Activated naive CD8-positive, alpha-beta T cell treated with anti-CD3 and anti-CD28 coated beads, Interleukin-2, amount 50 U/mL, for 24 hours (primary cell): ENCODE measurements at regions not wholly inside any gene's neighbourhood (a gene's known extent, or its start where the extent isn't known, plus 50 kb on each side); places are given as distances from the start of the nearest gene placed in this dataset.

Experiments used
- ATAC-seq: fragments of 150-1000 bp; cut with Tn5 transposase; one replicate; pipeline ENCODE4 v1.10.0; 2021
- DNase-seq: peaks from one replicate; pipeline ENCODE4 v3.0.0; 2021
- H3K27ac Mint-ChIP-seq: one replicate; pipeline ENCODE4 v1.8.0; 2021; ENCODE audit warnings: mild to moderate bottlenecking, mixed read lengths
- H3K27me3 Mint-ChIP-seq: one replicate; pipeline ENCODE4 v1.8.0; 2021; ENCODE audit warnings: mixed read lengths
- H3K36me3 Mint-ChIP-seq: one replicate; pipeline ENCODE4 v1.8.0; 2021; ENCODE audit warnings: low read depth, mixed read lengths
- H3K4me1 Mint-ChIP-seq: one replicate; pipeline ENCODE4 v1.8.0; 2021; ENCODE audit warnings: mixed read lengths
- H3K4me3 Mint-ChIP-seq: one replicate; pipeline ENCODE4 v1.8.0; 2021; ENCODE audit warnings: mild to moderate bottlenecking, moderate library complexity, mixed read lengths
- H3K9me3 Mint-ChIP-seq: one replicate; pipeline ENCODE4 v1.8.0; 2021; ENCODE audit warnings: mixed read lengths

DNA sequence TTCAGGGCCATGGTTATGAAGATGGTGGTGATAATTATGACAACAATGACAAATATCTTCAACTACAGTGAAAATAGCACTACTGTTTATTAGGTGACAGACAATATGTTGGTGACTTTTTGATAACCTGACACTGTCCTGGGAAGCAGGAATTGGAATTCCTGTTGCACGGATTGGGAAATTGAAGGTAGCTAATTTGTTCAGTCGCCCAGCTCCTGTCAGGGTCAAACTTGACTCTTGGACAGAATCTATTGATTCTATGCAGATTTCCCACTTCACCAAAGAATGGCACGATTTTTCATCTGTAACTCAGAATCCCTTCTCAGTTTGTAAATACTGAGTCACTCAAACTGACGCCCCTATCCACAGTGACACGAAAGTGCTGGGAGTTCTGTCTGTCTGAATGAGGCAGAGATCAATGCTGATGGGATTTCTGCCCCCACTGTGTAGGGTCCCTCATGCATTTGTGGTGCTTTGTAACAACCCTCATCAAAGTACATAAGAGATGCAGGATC lies 779.5 kb upstream of the ID2 start:
- Mint-ChIP-seq H3K4me3 (no peak overlapping the region), H3K4me1 (peaks cover 12% of the 10 kb centered on the region), H3K9me3 (no peaks in the 10 kb centered on the region), H3K27me3 (peaks cover 10% of the 10 kb centered on the region), H3K27ac (no peak overlapping the region), H3K36me3 (no peaks in the 10 kb centered on the region)
- ATAC-seq (no peak), DNase-seq (no peak)

DNA sequence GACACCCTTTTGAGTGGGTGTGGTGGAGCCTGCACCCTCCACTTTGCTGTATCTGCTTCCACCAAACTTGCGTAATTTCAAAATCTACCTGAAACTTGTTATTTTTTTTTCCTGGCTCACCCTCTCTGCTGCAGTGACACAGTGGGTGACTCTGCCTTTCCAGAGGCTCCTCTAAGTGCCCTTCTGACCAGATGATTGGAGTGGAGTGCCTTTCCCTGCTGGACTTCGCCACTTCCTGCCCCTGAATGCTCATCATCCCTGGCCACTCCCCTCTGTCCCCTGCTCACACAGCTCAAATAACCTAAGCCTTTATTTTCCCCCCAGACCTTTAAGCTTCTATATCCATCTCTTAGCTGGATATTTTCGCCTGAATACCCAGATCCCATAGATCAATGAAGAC lies 777.5 kb upstream of the ID2 start:
- no peak overlapping the region for H3K27ac Mint-ChIP-seq
- no peaks in the 10 kb centered on the region for H3K36me3 Mint-ChIP-seq
- ATAC-seq: no peak

DNA sequence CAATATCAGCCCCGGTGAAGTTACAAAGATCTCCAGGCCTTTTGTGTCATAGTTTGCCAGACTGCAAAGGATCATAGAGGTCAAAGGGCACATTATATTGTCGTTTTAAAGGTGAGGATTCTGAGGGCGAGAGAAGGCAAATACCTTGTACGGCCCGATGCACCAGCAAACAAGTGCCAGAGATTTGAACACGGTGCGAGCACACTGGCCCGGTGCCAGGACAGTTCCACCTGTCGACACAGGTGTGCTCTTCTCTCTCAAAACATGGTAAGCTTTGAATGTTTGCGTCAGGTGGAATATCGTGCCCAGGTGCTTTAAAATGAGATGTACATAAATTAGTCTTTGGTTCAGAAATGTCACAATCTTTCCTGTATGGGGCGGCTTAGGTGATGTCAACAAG lies 776.1 kb upstream of the ID2 start:
- Mint-ChIP-seq H3K9me3 (no peaks in the 10 kb centered on the region), H3K27ac (no peak overlapping the region), H3K4me1 (no peaks in the 10 kb centered on the region), H3K27me3 (peaks cover 5% of the 10 kb centered on the region), H3K36me3 (no peaks in the 10 kb centered on the region), H3K4me3 (no peak overlapping the region)
- no peak for DNase-seq
- ATAC-seq: no peak

More for the DNA sequence above, 777.5 kb upstream of the ID2 start:
- Mint-ChIP-seq H3K9me3 (no peaks in the 10 kb centered on the region), H3K4me1 (peaks cover 8% of the 10 kb centered on the region), H3K4me3 (no peak overlapping the region), H3K27me3 (peaks cover 5% of the 10 kb centered on the region)
- no peak for DNase-seq

DNA sequence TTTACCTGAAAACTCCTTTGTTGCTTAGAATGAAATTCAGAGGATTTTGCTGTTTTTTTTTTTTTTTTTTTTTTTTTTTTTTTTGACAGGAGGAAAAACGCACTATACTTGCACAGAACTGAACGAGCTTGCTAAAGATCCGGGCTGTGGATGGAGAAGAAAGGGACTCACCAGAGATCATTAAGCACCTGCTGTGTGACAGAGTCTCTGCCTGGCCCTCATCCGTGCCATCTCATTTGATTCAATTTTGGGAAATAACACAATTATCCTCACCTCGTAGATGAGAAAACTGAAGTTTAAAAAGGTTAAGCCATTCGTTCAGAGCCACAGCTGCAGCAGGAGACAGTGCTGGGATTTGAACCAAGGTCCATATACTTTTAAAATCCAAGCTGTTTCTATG lies 775.4 kb upstream of the ID2 start:
- no peak overlapping the region for H3K27ac Mint-ChIP-seq
- H3K27me3 Mint-ChIP-seq: peaks cover 5% of the 10 kb centered on the region
- no peaks in the 10 kb centered on the region for H3K9me3 Mint-ChIP-seq

DNA sequence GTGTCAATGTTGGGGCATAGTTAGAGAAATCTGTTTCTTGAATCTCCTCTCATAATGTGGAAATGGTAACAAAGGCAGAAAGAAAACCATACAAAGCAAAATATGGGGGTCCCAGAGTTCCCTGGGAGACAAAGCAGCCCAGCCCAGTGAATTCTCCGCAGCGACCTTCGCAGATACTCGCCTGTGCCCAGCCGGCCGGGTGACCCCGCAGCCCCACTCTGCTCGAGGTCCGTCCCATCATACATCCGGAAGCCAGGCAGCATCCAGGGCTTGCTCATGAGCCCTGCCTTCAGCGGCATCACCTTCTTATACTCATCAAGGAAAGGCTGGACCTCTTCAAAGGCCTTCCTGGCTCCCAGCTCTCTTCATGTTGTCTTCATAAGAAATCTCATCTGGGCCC lies 774.8 kb upstream of the ID2 start:
- ATAC-seq (no peak), DNase-seq (no peak)
- no peaks in the 10 kb centered on the region for H3K9me3 Mint-ChIP-seq
- H3K27ac Mint-ChIP-seq: no peak overlapping the region
- no peaks in the 10 kb centered on the region for H3K36me3 Mint-ChIP-seq
- H3K27me3 Mint-ChIP-seq: peaks cover 3% of the 10 kb centered on the region
- H3K4me3 Mint-ChIP-seq: no peak overlapping the region
- H3K4me1 Mint-ChIP-seq: no peaks in the 10 kb centered on the region

More for the DNA sequence above, 775.4 kb upstream of the ID2 start:
- DNase-seq (no peak), ATAC-seq (no peak)
- H3K36me3 Mint-ChIP-seq: no peaks in the 10 kb centered on the region
- no peak overlapping the region for H3K4me3 Mint-ChIP-seq
- H3K4me1 Mint-ChIP-seq: no peaks in the 10 kb centered on the region

DNA sequence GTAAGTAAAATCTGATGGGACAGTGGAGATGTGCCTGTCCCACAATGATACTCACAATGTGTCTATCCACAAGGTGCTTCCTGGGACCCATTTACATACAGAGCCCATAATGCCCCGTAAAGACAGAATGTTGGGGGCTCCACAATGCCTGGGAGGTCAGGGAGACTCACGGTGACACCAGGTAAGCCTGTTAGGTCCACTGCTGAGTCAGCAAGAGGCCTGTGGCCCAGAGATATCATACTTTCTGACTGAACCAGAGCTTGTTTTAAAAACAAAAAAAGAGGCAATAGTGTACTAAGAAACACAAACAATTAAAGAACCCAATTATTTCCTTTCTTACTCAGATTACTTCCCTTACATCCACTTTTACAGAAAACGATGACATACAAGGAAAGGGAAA lies 771.1 kb upstream of the ID2 start:
- no peak for ATAC-seq
- Mint-ChIP-seq H3K27me3 (no peaks in the 10 kb centered on the region), H3K27ac (no peak overlapping the region), H3K9me3 (no peaks in the 10 kb centered on the region), H3K4me3 (no peak overlapping the region), H3K4me1 (no peaks in the 10 kb centered on the region), H3K36me3 (no peaks in the 10 kb centered on the region)
- DNase-seq: no peak

DNA sequence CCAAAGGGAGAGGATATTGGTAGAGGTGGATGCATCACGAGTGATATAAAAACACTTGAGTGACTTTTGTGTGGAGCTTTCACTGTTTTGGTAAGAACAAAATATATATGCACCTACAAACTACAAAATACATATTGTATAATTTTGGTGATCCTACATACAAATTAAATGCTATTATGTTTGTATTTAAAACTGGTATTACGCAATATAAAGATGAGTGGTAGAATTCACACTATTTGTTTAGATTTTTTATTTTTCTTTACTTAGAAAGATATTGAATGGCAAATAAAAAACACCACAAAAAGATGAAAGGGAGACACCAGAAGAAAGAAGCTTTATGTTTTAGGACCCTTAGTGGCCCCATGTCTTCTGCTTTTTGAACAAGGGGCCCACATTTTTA lies 770.7 kb upstream of the ID2 start:
- H3K27ac Mint-ChIP-seq: no peak overlapping the region
- H3K27me3 Mint-ChIP-seq: no peaks in the 10 kb centered on the region

DNA sequence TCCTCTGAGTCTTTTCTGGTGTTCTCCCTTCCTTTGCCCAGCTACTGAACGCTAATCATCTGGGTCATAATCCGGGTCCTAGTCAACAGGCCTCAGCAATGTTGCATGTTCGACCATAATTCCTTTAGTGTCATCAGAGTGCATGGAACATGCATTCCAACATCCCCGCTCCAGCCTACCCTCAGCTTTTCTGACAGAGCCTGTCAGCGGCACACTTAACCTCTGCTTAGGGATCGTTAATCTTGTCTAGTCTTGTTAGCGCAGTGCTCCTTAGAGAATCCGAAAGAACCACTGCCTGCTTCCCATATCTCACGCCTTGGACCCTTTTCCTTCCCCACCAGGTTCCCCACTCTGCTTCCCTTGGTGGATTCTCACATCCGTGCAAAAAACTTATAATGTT lies 767.9 kb upstream of the ID2 start:
- no peaks in the 10 kb centered on the region for H3K9me3 Mint-ChIP-seq
- ATAC-seq: no peak
- no peaks in the 10 kb centered on the region for H3K27me3 Mint-ChIP-seq
- no peak overlapping the region for H3K27ac Mint-ChIP-seq
- H3K4me3 Mint-ChIP-seq: no peak overlapping the region
- no peak for DNase-seq
- H3K36me3 Mint-ChIP-seq: no peaks in the 10 kb centered on the region
- H3K4me1 Mint-ChIP-seq: no peaks in the 10 kb centered on the region

More for the DNA sequence above, 770.7 kb upstream of the ID2 start:
- no peaks in the 10 kb centered on the region for H3K4me1 Mint-ChIP-seq
- DNase-seq (no peak), ATAC-seq (no peak)
- H3K36me3 Mint-ChIP-seq: no peaks in the 10 kb centered on the region
- no peaks in the 10 kb centered on the region for H3K9me3 Mint-ChIP-seq
- no peak overlapping the region for H3K4me3 Mint-ChIP-seq

DNA sequence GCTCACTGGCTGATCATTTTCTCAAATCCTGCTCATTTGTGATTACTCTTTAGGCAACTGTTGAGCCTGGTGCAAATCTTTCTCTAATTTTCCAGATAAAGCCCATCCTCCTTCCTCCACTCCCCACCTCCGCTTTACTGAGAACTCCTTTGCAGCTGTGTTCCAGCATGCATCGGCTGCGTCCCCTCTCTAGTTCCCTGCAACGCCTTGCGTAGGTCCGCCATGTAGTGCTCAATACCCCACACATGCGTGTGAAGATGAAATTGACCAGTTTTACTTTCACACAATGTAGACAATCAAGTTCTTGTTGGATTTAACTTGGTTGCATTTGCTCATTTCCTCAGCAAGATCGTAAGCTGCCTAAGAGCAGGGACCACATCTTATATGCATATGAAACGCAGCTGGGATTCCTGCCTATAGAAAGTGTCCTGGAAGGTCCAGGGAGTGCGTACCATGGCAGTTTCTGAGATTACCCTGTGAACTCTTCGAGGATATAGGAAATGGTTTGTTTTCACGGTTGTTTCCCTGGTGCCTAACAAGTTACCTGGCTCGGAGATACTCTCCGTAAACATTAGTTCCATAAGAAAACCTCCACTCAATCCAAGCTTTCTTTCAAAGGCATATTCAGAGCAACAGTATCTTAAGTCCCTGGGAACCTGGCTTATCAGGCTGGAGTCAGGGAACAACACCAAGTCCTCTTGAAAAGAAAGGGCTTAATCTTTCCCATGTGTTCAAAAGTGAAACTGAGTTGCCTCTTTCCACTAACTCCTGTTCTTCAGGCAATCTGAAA lies 766.4 kb upstream of the ID2 start:
- Mint-ChIP-seq H3K36me3 (no peaks in the 10 kb centered on the region), H3K4me1 (no peaks in the 10 kb centered on the region), H3K4me3 (no peak overlapping the region), H3K27ac (no peak overlapping the region), H3K27me3 (no peaks in the 10 kb centered on the region), H3K9me3 (peaks cover 2% of the 10 kb centered on the region)
- ATAC-seq (no peak), DNase-seq (no peak)

DNA sequence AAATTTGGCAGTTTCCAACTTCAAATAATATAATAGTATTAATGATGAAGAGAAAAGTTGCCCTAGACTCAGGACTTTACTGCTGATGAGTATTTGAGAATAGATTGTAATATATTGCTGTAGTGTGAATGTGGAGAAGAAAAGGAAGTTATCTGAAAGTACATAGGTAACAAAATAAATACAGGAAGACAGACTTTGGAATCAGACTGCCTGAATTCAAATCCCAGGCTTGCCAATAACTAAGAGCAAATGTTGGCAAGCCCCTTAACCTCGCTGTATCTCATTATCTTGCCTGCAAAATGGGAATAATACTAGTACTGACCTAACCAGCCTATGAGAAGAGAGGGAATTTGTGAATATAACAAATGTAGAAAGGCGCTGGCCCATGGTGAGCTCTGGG lies 765.2 kb upstream of the ID2 start:
- H3K9me3 Mint-ChIP-seq: peaks cover 4% of the 10 kb centered on the region
- no peaks in the 10 kb centered on the region for H3K4me1 Mint-ChIP-seq
- no peak overlapping the region for H3K27ac Mint-ChIP-seq
- H3K4me3 Mint-ChIP-seq: no peak overlapping the region
- no peaks in the 10 kb centered on the region for H3K36me3 Mint-ChIP-seq
- no peak for DNase-seq
- ATAC-seq: no peak
- no peaks in the 10 kb centered on the region for H3K27me3 Mint-ChIP-seq

DNA sequence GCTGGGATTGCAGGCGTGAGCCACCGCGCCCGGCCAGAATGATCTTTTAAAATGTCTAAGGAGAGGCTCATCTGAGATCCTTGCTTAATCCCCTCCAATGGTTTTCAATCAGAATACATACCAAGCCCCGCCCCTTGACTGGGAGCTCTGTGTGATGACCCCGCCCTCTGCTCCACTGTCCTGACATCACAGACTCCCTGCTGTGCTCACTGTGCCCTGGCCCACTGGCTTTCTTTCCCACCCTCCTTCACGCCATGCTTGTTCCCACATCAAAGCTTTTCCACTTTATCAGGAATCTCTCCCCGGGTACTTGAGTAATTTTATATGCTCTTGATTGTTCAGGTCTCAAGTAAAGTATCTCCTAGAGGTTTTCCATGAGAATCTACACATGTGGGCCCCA lies 762.3 kb upstream of the ID2 start:
- Mint-ChIP-seq H3K27me3 (no peaks in the 10 kb centered on the region), H3K4me3 (no peak overlapping the region), H3K4me1 (peaks cover 4% of the 10 kb centered on the region), H3K36me3 (peaks cover 2% of the 10 kb centered on the region), H3K27ac (no peak overlapping the region), H3K9me3 (peaks cover 8% of the 10 kb centered on the region)
- no peak for ATAC-seq
- DNase-seq: no peak

DNA sequence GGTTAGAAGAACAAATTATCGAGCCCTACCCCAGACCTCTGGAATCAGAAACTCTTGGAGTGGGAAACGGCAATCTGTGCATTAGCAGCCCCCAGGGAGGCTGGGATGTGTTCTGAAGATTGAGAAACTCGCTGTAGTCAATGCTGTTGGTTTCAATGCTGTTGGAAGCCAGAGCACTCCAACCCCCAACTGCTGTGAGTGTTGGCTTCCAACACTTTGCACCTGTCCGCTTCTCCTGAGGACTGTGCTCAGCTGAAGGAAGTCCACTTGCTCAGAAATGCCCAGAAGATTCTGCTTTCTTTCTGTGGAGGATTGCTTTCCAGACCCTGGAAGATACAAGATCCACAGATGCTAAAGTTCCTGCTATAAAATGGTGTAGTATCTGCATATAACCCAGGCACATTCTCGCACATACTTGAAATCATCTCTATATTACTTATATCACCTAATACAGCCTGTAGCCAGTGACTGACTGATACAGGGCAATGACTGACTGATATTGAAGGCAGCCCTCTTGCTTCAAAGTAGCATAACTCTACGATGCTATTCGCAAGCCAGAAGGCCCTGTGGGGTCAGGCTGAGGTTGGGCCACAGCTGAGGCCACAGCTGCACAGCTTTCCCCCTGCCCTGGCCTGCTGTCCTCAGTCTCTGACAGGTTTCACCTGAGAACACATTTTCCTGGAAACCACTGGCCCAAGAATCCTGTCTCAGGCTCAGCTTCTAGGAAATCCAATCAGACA lies 757.7 kb upstream of the ID2 start:
- Mint-ChIP-seq H3K36me3 (peaks cover 2% of the 10 kb centered on the region), H3K4me3 (no peak overlapping the region), H3K27ac (no peak overlapping the region), H3K9me3 (peaks cover 8% of the 10 kb centered on the region), H3K4me1 (peaks cover 4% of the 10 kb centered on the region), H3K27me3 (no peaks in the 10 kb centered on the region)
- DNase-seq: no peak
- ATAC-seq: no peak

DNA sequence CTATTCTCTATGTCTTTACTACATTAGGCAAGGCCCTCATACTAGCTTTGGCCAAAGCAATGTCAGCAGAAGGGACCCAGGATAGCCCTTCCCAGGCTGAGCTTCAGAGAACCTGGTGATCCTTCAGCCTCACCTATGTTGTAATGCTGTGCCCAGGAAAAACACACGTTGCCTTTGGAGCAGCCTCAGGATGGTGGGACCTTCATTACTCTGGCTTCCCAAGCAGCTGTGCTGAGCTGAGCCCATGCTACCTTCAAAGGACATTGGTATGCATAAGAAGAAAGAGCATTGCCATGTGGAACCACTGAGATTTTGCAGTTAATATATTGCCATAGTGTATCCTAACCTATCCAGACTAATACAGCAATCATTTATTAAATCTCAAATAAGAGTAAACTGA lies 756.4 kb upstream of the ID2 start:
- Mint-ChIP-seq H3K27me3 (no peaks in the 10 kb centered on the region), H3K36me3 (peaks cover 2% of the 10 kb centered on the region), H3K27ac (no peak overlapping the region), H3K4me1 (peaks cover 4% of the 10 kb centered on the region), H3K9me3 (peaks cover 6% of the 10 kb centered on the region), H3K4me3 (no peak overlapping the region)
- DNase-seq (no peak), ATAC-seq (no peak)

DNA sequence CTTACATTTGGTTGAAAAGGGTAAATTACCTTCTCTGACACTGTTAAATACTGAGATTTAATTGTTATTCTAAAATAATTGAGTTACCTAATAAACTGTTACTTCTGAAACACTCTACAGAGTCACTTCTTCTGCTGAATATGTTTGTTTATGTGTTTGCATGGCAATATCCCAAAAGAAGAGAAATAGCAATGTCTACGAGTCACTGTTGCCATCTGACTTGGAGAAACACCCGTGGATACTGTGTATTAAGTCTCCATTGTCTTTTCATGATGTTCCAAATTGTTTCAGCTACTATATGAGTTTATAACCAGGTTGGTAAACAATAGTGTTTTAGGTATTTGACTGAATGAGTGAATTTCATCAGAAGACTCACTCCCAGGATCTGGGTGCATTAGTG lies 754.2 kb upstream of the ID2 start:
- no peak for DNase-seq
- H3K27me3 Mint-ChIP-seq: no peaks in the 10 kb centered on the region
- H3K27ac Mint-ChIP-seq: no peak overlapping the region
- no peak for ATAC-seq
- no peaks in the 10 kb centered on the region for H3K9me3 Mint-ChIP-seq
- H3K4me1 Mint-ChIP-seq: peaks cover 20% of the 10 kb centered on the region
- H3K4me3 Mint-ChIP-seq: no peak overlapping the region
- no peaks in the 10 kb centered on the region for H3K36me3 Mint-ChIP-seq

DNA sequence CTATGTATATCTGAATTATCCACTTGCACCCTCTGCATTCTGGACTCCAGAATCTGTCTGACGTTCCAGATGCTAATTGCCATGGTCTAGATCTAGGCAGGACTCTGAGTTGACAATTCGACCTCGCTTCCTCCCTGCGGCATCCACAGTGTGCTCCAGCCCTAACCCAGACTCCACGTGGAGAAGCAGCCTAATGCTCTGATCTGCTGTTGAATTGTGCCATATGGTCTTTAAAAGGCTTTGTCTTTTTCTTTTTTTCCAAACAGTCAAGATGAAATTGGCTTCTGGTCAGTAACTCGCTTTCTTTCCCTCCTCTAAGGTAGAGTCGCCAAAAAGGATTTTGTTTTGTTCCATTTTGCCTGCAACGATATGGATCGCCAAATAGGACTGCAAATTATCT lies 752.6 kb upstream of the ID2 start:
- no peak for ATAC-seq
- H3K36me3 Mint-ChIP-seq: no peaks in the 10 kb centered on the region
- H3K27me3 Mint-ChIP-seq: no peaks in the 10 kb centered on the region

More for the DNA sequence above, 752.6 kb upstream of the ID2 start:
- peaks cover 5% of the 10 kb centered on the region for H3K9me3 Mint-ChIP-seq
- H3K4me1 Mint-ChIP-seq: peaks cover 21% of the 10 kb centered on the region
- no peak for DNase-seq
- H3K27ac Mint-ChIP-seq: no peak overlapping the region
- no peak overlapping the region for H3K4me3 Mint-ChIP-seq
